Esophagus muscularis mucosa (tissue), 2 donors: ENCODE measurements at regions not wholly inside any gene's neighbourhood (a gene's known extent, or its start where the extent isn't known, plus 50 kb on each side); places are given as distances from the start of the nearest gene placed in this dataset.

ENCODE experiments used
- POLR2A ChIP-seq: fragments of 450-650 bp; IDR thresholded peaks from one replicate; pipeline ENCODE4 v1.6.1; 2017; ENCODE audit warnings: antibody characterized with exemption, moderate library complexity, mild to moderate bottlenecking, low read depth
- POLR2AphosphoS5 ChIP-seq, 2 donors: sonication (generic); formaldehyde crosslinking; IDR thresholded peaks; one replicate each; pipeline ENCODE4 v1.6.1; 2017; ENCODE audit warnings: antibody characterized with exemption in 2 of 2

GRCh38 chr12:115771065-115771464 lies 506.4 kb downstream of the MED13L start:
- TF ChIP-seq POLR2AphosphoS5 (IDR thresholded peaks at IDR 0.05) (no peak), POLR2A (no peak)
